ENCODE measurements at regions not wholly inside any gene's neighbourhood (a gene's known extent, or its start where the extent isn't known, plus 50 kb on each side); places are given as distances from the start of the nearest gene placed in this dataset.
"Not testable (repeated sequence)": the region's sequence is repeated elsewhere in the genome, so short reads cannot be mapped to it uniquely, and the experiment has no call there.

GRCh38 chr5:134471858-134472449 lies 53.5 kb upstream of the JADE2 start:
- DNase-seq (ENCODE audit: low spot score in 2 of 2); H3K4me1 ChIP-seq; H3K36me3 ChIP-seq (replicated peaks); H3K9me3 ChIP-seq; H3K4me3 ChIP-seq; H3K27me3 ChIP-seq (ENCODE audit: low read depth); in situ Hi-C loops (cut with MboI; ENCODE audit: low sequenced_read_pairs): not testable (repeated sequence)

- no peaks in the 10 kb centered on the region for H3K36me3 ChIP-seq (replicated peaks)
- in situ Hi-C loops (cut with MboI; ENCODE audit: low sequenced_read_pairs) = no loop called here
- peaks cover 14% of the 10 kb centered on the region for H3K4me1 ChIP-seq
- peaks cover 2% of the 10 kb centered on the region; the same call in 1 of the 2 replicates for H3K9me3 ChIP-seq
- H3K4me3 ChIP-seq = no peak overlapping the region
- H3K27me3 ChIP-seq (ENCODE audit: low read depth) = no peaks in the 10 kb centered on the region
- no peak for DNase-seq (ENCODE audit: low spot score in 2 of 2)
These were observed 56.5 kb upstream of the JADE2 start for GRCh38 chr5:134468921-134469400.

GRCh38 chr5:134467231-134467630 lies 55.5 kb upstream of the CDKN2AIPNL start:
- Histone ChIP-seq H3K36me3 (replicated peaks) (no peaks in the 10 kb centered on the region), H3K27me3 (ENCODE audit: low read depth) (no peaks in the 10 kb centered on the region), H3K4me3 (no peak overlapping the region), H3K4me1 (peaks cover 14% of the 10 kb centered on the region), H3K9me3 (no peaks in the 10 kb centered on the region)
- no peak for DNase-seq (ENCODE audit: low spot score in 2 of 2)
- in situ Hi-C loops (cut with MboI; ENCODE audit: low sequenced_read_pairs) = no loop called here

GRCh38 chr5:134466241-134467069 lies 54.8 kb upstream of the CDKN2AIPNL start:
- Histone ChIP-seq H3K4me1 (peaks cover 14% of the 10 kb centered on the region), H3K9me3 (no peaks in the 10 kb centered on the region), H3K4me3 (peak overlapping the region; percentile 49), H3K27me3 (ENCODE audit: low read depth) (no peaks in the 10 kb centered on the region), H3K36me3 (replicated peaks) (no peaks in the 10 kb centered on the region)
- in situ Hi-C loops (cut with MboI; ENCODE audit: low sequenced_read_pairs) = no loop called here
- peak; percentile 71 to 88 for DNase-seq (ENCODE audit: low spot score in 2 of 2)

- peak overlapping the region; percentile 49 for H3K4me3 ChIP-seq
These were observed 54.1 kb upstream of the CDKN2AIPNL start for GRCh38 chr5:134465816-134466240.

GRCh38 chr5:134464988-134465815 lies 53.5 kb upstream of the CDKN2AIPNL start:
- no peak for DNase-seq (ENCODE audit: low spot score in 2 of 2)
- H3K4me3 ChIP-seq = peak overlapping the region; percentile 49
- in situ Hi-C loops (cut with MboI; ENCODE audit: low sequenced_read_pairs) = no loop called here
- no peaks in the 10 kb centered on the region for H3K27me3 ChIP-seq (ENCODE audit: low read depth)
- no peaks in the 10 kb centered on the region for H3K9me3 ChIP-seq
- no peaks in the 10 kb centered on the region for H3K36me3 ChIP-seq (replicated peaks)
- H3K4me1 ChIP-seq = peaks cover 14% of the 10 kb centered on the region

More at GRCh38 chr5:134465816-134466240, 54.1 kb upstream of the CDKN2AIPNL start:
- DNase-seq (ENCODE audit: low spot score in 2 of 2) = peak; percentile 69 to 87
- peaks cover 14% of the 10 kb centered on the region for H3K4me1 ChIP-seq
- H3K9me3 ChIP-seq = no peaks in the 10 kb centered on the region
- no peaks in the 10 kb centered on the region for H3K36me3 ChIP-seq (replicated peaks)
- in situ Hi-C loops (cut with MboI; ENCODE audit: low sequenced_read_pairs) = no loop called here
- no peaks in the 10 kb centered on the region for H3K27me3 ChIP-seq (ENCODE audit: low read depth)

- peaks cover 14% of the 10 kb centered on the region for H3K4me1 ChIP-seq
- H3K9me3 ChIP-seq = no peaks in the 10 kb centered on the region
- in situ Hi-C loops (cut with MboI; ENCODE audit: low sequenced_read_pairs) = no loop called here
- no peaks in the 10 kb centered on the region for H3K36me3 ChIP-seq (replicated peaks)
- no peaks in the 10 kb centered on the region for H3K27me3 ChIP-seq (ENCODE audit: low read depth)
- H3K4me3 ChIP-seq = no peak overlapping the region
- DNase-seq (ENCODE audit: low spot score in 2 of 2) = no peak
These were observed 52.5 kb upstream of the CDKN2AIPNL start for GRCh38 chr5:134463991-134464760.

GRCh38 chr5:134463176-134463720 lies 51.6 kb upstream of the CDKN2AIPNL start:
- DNase-seq (ENCODE audit: low spot score in 2 of 2) = no peak
- in situ Hi-C loops (cut with MboI; ENCODE audit: low sequenced_read_pairs) = no loop called here
- Histone ChIP-seq H3K27me3 (ENCODE audit: low read depth) (no peaks in the 10 kb centered on the region), H3K9me3 (no peaks in the 10 kb centered on the region), H3K36me3 (replicated peaks) (no peaks in the 10 kb centered on the region), H3K4me1 (peaks cover 14% of the 10 kb centered on the region), H3K4me3 (no peak overlapping the region)

- in situ Hi-C loops (cut with MboI; ENCODE audit: low sequenced_read_pairs) = no loop called here
- DNase-seq (ENCODE audit: low spot score in 2 of 2) = no peak
- H3K4me1 ChIP-seq = peaks cover 14% of the 10 kb centered on the region
- no peaks in the 10 kb centered on the region for H3K27me3 ChIP-seq (ENCODE audit: low read depth)
- H3K9me3 ChIP-seq = no peaks in the 10 kb centered on the region
- H3K36me3 ChIP-seq (replicated peaks) = no peaks in the 10 kb centered on the region
- no peak overlapping the region for H3K4me3 ChIP-seq
These were observed 51.1 kb upstream of the CDKN2AIPNL start for GRCh38 chr5:134462761-134463160.

GRCh38 chr5:134462047-134462575 lies 50.4 kb upstream of the CDKN2AIPNL start:
- in situ Hi-C loops (cut with MboI; ENCODE audit: low sequenced_read_pairs) = no loop called here
- Histone ChIP-seq H3K9me3 (no peaks in the 10 kb centered on the region), H3K4me1 (peaks cover 12% of the 10 kb centered on the region), H3K27me3 (ENCODE audit: low read depth) (no peaks in the 10 kb centered on the region), H3K4me3 (no peak overlapping the region), H3K36me3 (replicated peaks) (no peaks in the 10 kb centered on the region)
- DNase-seq (ENCODE audit: low spot score in 2 of 2) = no peak

Measured in HAP-1 (cell line).